GM19372 (cell line): ENCODE measurements at regions not wholly inside any gene's neighbourhood (a gene's known extent, or its start where the extent isn't known, plus 50 kb on each side); places are given as distances from the start of the nearest gene placed in this dataset.
"Not testable (repeated sequence)": the region's sequence is repeated elsewhere in the genome, so short reads cannot be mapped to it uniquely, and the experiment has no call there.

Experiments used
- ATAC-seq: cut with Tn5 transposase; IDR thresholded peaks from one replicate; pipeline ENCODE4 v1.9.1; 2021; ENCODE audit warnings: mild to moderate bottlenecking, low read depth, moderate library complexity; ENCODE audit not compliant: unreplicated experiment

- ATAC-seq = no peak
Measured at GRCh38 chr15:47124430-47125102, 592.7 kb upstream of the SEMA6D start.

- ATAC-seq = no peak
Measured at GRCh38 chr15:47129033-47129432, 588.3 kb upstream of the SEMA6D start.

GRCh38 chr15:47131450-47131849, 585.9 kb upstream of the SEMA6D start:
- not testable (repeated sequence) for ATAC-seq

GRCh38 chr15:47135267-47135666, 582.0 kb upstream of the SEMA6D start:
- ATAC-seq = no peak

GRCh38 chr15:47136236-47136635, 581.1 kb upstream of the SEMA6D start:
- ATAC-seq = no peak

GRCh38 chr15:47139965-47140364, 577.3 kb upstream of the SEMA6D start:
- ATAC-seq = no peak

GRCh38 chr15:47157827-47158226, 559.5 kb upstream of the SEMA6D start:
- ATAC-seq = no peak

GRCh38 chr15:47158573-47158972, 558.7 kb upstream of the SEMA6D start:
- ATAC-seq = no peak

- no peak for ATAC-seq
Measured at GRCh38 chr15:47177177-47177576, 540.1 kb upstream of the SEMA6D start.

- ATAC-seq = no peak
Measured at GRCh38 chr15:47179988-47180387, 537.3 kb upstream of the SEMA6D start.

GRCh38 chr15:47182818-47183217, 534.5 kb upstream of the SEMA6D start:
- no peak for ATAC-seq

- ATAC-seq = no peak
Measured at GRCh38 chr15:47184003-47184907, 533.0 kb upstream of the SEMA6D start.

GRCh38 chr15:47184908-47185801, 532.1 kb upstream of the SEMA6D start:
- ATAC-seq = no peak

GRCh38 chr15:47186075-47186474, 531.2 kb upstream of the SEMA6D start:
- no peak for ATAC-seq

- ATAC-seq = no peak
Measured at GRCh38 chr15:47188758-47189507, 528.4 kb upstream of the SEMA6D start.

- ATAC-seq = no peak
Measured at GRCh38 chr15:47194718-47195117, 522.6 kb upstream of the SEMA6D start.

GRCh38 chr15:47196048-47196447, 521.3 kb upstream of the SEMA6D start:
- ATAC-seq = peak; percentile 95

GRCh38 chr15:47203993-47204392, 513.3 kb upstream of the SEMA6D start:
- ATAC-seq = no peak

- no peak for ATAC-seq
Measured at GRCh38 chr15:47206358-47206978, 510.8 kb upstream of the SEMA6D start.

- ATAC-seq = no peak
Measured at GRCh38 chr15:47209591-47209990, 507.7 kb upstream of the SEMA6D start.
